Astrocyte (in vitro differentiated cells and primary cell): ENCODE measurements at regions not wholly inside any gene's neighbourhood (a gene's known extent, or its start where the extent isn't known, plus 50 kb on each side); places are given as distances from the start of the nearest gene placed in this dataset.

Source experiments
- DNase-seq: peaks from one replicate; pipeline ENCODE4 v3.0.0-alpha.2; 2010; ENCODE audit warnings: low read depth
- FAIRE-seq: peaks from 2 replicates; lab custom pipeline; 2011; peaks lifted over from hg19 to GRCh38; lab: Jason Lieb, UNC
- H2AFZ ChIP-seq: 2 replicates; pipeline ENCODE4 v1.6.0; 2012; ENCODE audit warnings: low read depth, low read length, inconsistent platforms
- H3K27ac ChIP-seq: 2 replicates; pipeline ENCODE4 v1.5.1; 2011; ENCODE audit warnings: low read depth, low read length, inconsistent platforms
- H3K27me3 ChIP-seq: 2 replicates; pipeline ENCODE4 v1.6.0; 2011; ENCODE audit warnings: low read length, inconsistent platforms; ENCODE audit not compliant: insufficient read depth
- H3K36me3 ChIP-seq: 2 replicates; pipeline ENCODE4 v1.5.1; 2011; ENCODE audit warnings: low read length, inconsistent platforms; ENCODE audit not compliant: insufficient read depth
- H3K4me1 ChIP-seq: 2 replicates; pipeline ENCODE4 v1.5.1; 2011; ENCODE audit warnings: low read length, inconsistent platforms; ENCODE audit not compliant: insufficient read depth
- H3K4me2 ChIP-seq: 2 replicates; pipeline ENCODE4 v1.6.0; 2012; ENCODE audit warnings: low read length, inconsistent platforms
- H3K4me3 ChIP-seq: 2 replicates; pipeline ENCODE4 v1.5.1; 2011; ENCODE audit warnings: low read depth, mild to moderate bottlenecking, low read length, inconsistent platforms; ENCODE audit not compliant: insufficient read depth
- H3K79me2 ChIP-seq: 2 replicates; pipeline ENCODE4 v1.6.0; 2012; ENCODE audit warnings: mild to moderate bottlenecking, low read length, inconsistent platforms; ENCODE audit not compliant: insufficient read depth
- H3K9ac ChIP-seq: 2 replicates; pipeline ENCODE4 v1.6.0; 2012; ENCODE audit warnings: mild to moderate bottlenecking, low read length, inconsistent platforms
- H3K9me3 ChIP-seq: 2 replicates; pipeline ENCODE4 v1.5.1; 2012; ENCODE audit warnings: low read depth, mild to moderate bottlenecking, low read length, inconsistent platforms; ENCODE audit not compliant: insufficient read depth
- H4K20me1 ChIP-seq: 2 replicates; pipeline ENCODE4 v1.6.0; 2012; ENCODE audit warnings: low read length, inconsistent platforms; ENCODE audit not compliant: insufficient read depth
- H3K27ac Mint-ChIP-seq: one replicate; pipeline ENCODE4 v1.8.0; 2021; ENCODE audit warnings: mild to moderate bottlenecking, mixed read lengths; ENCODE audit not compliant: unreplicated experiment
- H3K27me3 Mint-ChIP-seq: one replicate; pipeline ENCODE4 v1.8.0; 2021; ENCODE audit warnings: low read depth, mixed read lengths; ENCODE audit not compliant: unreplicated experiment
- H3K36me3 Mint-ChIP-seq: one replicate; pipeline ENCODE4 v1.8.0; 2021; ENCODE audit warnings: low read depth, mixed read lengths; ENCODE audit not compliant: unreplicated experiment
- H3K4me1 Mint-ChIP-seq: one replicate; pipeline ENCODE4 v1.8.0; 2021; ENCODE audit warnings: low read depth, mixed read lengths; ENCODE audit not compliant: unreplicated experiment
- H3K4me3 Mint-ChIP-seq: one replicate; pipeline ENCODE4 v1.8.0; 2021; ENCODE audit warnings: mild to moderate bottlenecking, moderate library complexity, mixed read lengths; ENCODE audit not compliant: unreplicated experiment
- H3K9me3 Mint-ChIP-seq: one replicate; pipeline ENCODE4 v1.8.0; 2021; ENCODE audit warnings: mild to moderate bottlenecking, mixed read lengths; ENCODE audit not compliant: unreplicated experiment
- EZH2 ChIP-seq: IDR thresholded peaks from 2 replicates; pipeline ENCODE4 v1.6.1; 2012; ENCODE audit warnings: mild to moderate bottlenecking, low read length, inconsistent platforms; ENCODE audit not compliant: insufficient read depth
- TF ChIP-seq, protein P1 (sequence below): IDR thresholded peaks from 2 replicates; pipeline ENCODE4 v1.5.1; 2011; ENCODE audit warnings: low read depth, mild to moderate bottlenecking, inconsistent platforms, low read length, moderate library complexity; ENCODE audit not compliant: insufficient read depth

DNA sequence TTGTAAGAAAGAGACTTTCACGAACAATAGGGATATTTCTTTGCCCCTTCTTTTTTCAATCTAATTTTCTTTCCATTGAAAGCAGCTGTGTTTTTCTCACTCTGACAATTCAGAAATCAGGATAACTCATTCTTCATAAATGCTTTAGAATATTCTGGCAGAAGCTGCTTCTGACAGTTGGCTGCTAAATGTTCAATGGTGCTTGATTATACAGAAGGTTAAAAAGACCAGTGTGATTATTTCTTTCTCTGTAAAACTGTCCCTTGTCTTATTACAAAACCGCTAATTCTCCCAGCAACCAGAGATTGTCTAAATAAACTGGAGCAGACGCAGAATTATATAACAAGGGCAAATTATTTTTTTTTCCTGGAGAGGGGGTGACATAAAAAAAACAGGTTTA is 394.4 kb downstream of the SPRY2 start:
- Mint-ChIP-seq H3K4me1 (no peaks in the 10 kb centered on the region), H3K9me3 (peaks cover 5% of the 10 kb centered on the region), H3K36me3 (no peaks in the 10 kb centered on the region), H3K4me3 (no peak overlapping the region), H3K27me3 (no peaks in the 10 kb centered on the region), H3K27ac (no peak overlapping the region)
- Histone ChIP-seq H3K9me3 (no peaks in the 10 kb centered on the region), H3K27me3 (no peaks in the 10 kb centered on the region), H3K4me1 (no peaks in the 10 kb centered on the region), H3K79me2 (no peaks in the 10 kb centered on the region), H3K9ac (no peak overlapping the region), H3K27ac (no peak overlapping the region), H3K36me3 (no peaks in the 10 kb centered on the region), H2AFZ (no peak overlapping the region), H4K20me1 (no peaks in the 10 kb centered on the region), H3K4me2 (no peak overlapping the region), H3K4me3 (no peak overlapping the region)
- FAIRE-seq (no peak), DNase-seq (no peak)
- TF ChIP-seq EZH2: no peak
- TF ChIP-seq, protein P1, sequence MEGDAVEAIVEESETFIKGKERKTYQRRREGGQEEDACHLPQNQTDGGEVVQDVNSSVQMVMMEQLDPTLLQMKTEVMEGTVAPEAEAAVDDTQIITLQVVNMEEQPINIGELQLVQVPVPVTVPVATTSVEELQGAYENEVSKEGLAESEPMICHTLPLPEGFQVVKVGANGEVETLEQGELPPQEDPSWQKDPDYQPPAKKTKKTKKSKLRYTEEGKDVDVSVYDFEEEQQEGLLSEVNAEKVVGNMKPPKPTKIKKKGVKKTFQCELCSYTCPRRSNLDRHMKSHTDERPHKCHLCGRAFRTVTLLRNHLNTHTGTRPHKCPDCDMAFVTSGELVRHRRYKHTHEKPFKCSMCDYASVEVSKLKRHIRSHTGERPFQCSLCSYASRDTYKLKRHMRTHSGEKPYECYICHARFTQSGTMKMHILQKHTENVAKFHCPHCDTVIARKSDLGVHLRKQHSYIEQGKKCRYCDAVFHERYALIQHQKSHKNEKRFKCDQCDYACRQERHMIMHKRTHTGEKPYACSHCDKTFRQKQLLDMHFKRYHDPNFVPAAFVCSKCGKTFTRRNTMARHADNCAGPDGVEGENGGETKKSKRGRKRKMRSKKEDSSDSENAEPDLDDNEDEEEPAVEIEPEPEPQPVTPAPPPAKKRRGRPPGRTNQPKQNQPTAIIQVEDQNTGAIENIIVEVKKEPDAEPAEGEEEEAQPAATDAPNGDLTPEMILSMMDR: no peak

DNA sequence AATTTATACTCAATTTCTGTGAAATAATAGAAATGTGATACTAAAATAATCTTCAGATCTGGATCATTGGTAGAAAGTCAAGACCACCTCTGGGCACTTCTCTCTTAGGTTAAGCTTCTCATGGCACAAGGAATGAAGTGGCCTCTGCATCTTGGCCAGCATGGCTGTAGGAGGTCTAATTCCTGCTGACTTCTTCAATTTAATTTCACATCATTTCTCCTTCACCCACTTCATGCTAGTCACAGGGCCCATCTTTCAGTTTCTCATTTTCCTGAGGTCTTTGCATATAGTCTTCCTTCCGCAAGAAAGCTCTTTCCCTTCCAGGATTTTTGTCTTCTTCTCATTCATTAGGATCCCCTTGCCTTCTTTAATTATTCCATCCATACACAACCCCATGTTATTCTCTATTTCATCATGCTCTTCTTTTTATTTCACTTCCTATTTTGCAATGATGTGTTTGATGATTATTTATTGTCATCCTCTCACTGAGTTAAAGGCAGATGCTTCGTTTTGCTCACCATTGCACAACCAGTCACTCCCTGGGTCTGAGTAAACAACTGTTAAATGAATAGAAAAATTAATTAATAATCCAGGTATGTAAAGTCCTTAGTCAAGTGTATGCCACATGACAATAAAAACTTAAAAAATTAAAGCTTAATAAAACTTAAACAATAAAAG is 397.4 kb downstream of the SPRY2 start:
- Mint-ChIP-seq H3K27me3 (no peaks in the 10 kb centered on the region), H3K4me3 (no peak overlapping the region), H3K4me1 (peaks cover 5% of the 10 kb centered on the region), H3K9me3 (peaks cover 2% of the 10 kb centered on the region), H3K36me3 (no peaks in the 10 kb centered on the region), H3K27ac (no peak overlapping the region)
- FAIRE-seq (no peak), DNase-seq (no peak)
- Histone ChIP-seq H3K4me1 (no peaks in the 10 kb centered on the region), H4K20me1 (no peaks in the 10 kb centered on the region), H3K4me2 (no peak overlapping the region), H3K79me2 (no peaks in the 10 kb centered on the region), H3K4me3 (no peak overlapping the region), H2AFZ (no peak overlapping the region), H3K27ac (no peak overlapping the region), H3K9me3 (no peaks in the 10 kb centered on the region), H3K36me3 (no peaks in the 10 kb centered on the region), H3K9ac (no peak overlapping the region), H3K27me3 (no peaks in the 10 kb centered on the region)
- TF ChIP-seq EZH2: no peak
- TF ChIP-seq, protein P1: no peak

DNA sequence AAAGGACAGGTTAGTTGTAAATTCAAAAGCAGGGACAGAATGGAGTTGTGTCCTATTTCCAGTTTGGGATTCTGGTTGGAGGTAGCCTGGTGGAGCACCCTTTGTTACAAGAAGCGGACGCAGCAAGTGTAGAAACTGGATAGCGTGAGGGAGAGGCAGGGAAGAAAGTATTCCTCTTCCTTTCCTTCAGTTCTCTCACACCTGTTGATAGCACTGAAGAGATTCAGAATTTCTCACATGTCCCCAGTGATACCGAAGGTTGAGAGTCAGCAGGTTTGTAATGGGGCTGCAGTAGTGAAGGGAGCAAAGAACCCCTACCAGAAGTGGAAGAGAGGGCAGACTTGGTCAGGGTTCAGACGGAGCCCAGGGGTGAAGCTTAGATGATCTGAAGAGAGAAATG is 399.2 kb downstream of the SPRY2 start:
- Histone ChIP-seq H3K27ac (no peak overlapping the region), H3K79me2 (no peaks in the 10 kb centered on the region), H2AFZ (no peak overlapping the region), H3K9me3 (no peaks in the 10 kb centered on the region), H3K4me1 (peaks cover 11% of the 10 kb centered on the region), H3K9ac (no peak overlapping the region), H3K36me3 (no peaks in the 10 kb centered on the region), H3K4me3 (no peak overlapping the region), H4K20me1 (no peaks in the 10 kb centered on the region), H3K4me2 (no peak overlapping the region), H3K27me3 (no peaks in the 10 kb centered on the region)
- Mint-ChIP-seq H3K27me3 (no peaks in the 10 kb centered on the region), H3K9me3 (peaks cover 2% of the 10 kb centered on the region), H3K27ac (no peak overlapping the region), H3K4me1 (peaks cover 22% of the 10 kb centered on the region), H3K36me3 (no peaks in the 10 kb centered on the region), H3K4me3 (no peak overlapping the region)
- TF ChIP-seq EZH2: no peak
- TF ChIP-seq, protein P1: no peak
- DNase-seq: no peak
- FAIRE-seq: no peak
